Superior temporal gyrus (tissue), 1 donor: ENCODE measurements at regions not wholly inside any gene's neighbourhood (a gene's known extent, or its start where the extent isn't known, plus 50 kb on each side); places are given as distances from the start of the nearest gene placed in this dataset.
"Not testable (repeated sequence)": the region's sequence is repeated elsewhere in the genome, so short reads cannot be mapped to it uniquely, and the experiment has no call there.

Experiments used
- DNase-seq: peaks from one replicate; pipeline ENCODE4 v3.0.0-alpha.2; 2016; ENCODE audit errors: extremely low spot score

DNA sequence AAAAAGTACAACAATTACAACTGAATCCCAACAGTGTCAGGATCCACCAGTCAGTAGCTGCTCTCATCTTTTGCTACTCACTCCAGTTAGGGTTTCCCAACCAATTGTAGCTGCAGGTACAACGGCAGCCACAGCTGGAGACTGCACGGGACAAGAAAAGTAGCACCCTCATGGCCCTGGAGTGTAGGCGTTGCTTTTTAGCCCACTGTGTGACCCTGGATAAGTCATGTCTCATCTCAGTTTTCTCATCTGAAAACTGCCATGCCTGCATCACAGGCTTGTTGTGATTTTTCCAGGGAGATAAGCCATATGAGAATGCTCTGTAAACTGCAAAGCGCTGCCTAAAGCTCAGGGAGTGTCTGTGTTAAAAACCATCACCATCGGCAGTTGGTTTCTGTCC lies 535.6 kb upstream of the IL12A start:
- no peak for DNase-seq

DNA sequence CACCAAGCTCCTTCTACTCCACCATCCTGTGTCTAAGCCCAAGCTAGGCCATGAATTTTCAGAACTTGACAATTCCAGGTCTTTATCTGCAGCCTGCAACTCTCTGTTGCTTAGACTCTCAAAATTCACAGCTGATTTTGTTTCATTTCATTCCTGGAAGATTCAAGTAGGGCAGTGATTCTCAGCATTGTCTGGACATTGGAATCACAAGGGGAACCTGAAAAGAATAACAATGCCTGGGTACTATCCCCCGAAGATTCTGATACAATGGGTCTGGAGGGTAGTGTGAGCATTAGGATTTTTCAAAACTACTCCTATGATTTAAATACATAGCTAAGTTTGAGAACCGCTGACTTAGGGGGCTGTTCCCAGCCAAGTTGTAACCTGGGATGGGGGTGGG lies 534.7 kb upstream of the IL12A start:
- no peak for DNase-seq

DNA sequence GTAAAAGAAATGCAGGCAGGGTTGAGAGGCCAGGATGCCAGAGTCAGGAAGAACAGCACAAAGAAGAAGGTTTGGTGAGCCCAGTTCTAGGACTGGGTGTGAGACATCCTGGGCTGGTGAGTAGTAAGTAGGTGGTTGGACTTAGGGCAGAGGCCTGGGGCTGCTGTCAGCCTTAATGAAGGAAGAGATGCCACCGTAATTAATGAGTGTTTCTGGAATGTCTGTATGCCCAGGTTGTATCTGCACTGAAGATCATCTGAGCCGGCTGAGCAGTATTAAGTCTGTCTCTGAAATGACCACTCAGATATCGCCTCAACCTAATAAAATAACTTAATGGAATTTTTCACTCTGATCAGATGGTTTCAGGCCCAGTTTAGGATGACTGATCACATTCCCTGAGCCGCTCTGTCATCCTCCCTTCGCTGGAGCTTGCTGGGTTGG lies 532.9 kb upstream of the IL12A start:
- no peak for DNase-seq

DNA sequence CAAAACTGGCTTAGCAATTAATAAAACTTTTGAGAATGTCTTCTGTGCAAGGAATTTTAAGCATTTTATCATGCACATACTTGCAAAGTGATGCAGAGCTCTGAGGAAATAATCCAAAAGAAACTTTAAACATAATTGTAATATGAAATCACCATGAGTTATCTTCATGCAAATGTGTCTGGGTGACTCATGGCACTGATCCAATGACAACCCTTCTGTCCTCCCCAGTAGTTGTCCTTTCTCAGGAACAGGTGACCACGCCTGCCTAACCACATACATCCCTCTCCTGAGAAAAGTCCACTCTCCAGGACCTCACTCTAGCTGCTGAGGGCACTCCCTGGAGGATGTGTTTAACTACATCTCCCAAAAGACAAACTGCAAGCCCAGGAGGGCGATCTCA lies 530.6 kb upstream of the IL12A start:
- no peak for DNase-seq

DNA sequence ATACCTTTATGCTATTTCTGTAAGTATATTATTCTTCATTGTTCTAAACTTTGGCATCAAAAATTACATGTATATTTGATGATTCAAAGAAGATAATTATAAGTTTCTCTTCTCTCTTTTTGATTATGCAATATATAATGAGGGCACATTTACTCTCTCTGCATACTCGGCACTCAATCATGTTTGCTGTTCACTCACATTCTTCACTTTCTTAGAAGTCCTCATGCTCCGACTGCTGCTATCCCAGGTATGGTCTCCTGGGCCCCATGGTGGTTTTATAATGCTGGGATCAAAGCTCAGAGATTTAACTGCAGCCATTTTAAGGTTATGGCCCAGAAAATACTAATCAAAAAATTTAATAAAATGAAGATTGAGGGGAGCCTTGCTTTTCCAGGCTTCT lies 529.7 kb upstream of the IL12A start:
- no peak for DNase-seq

DNA sequence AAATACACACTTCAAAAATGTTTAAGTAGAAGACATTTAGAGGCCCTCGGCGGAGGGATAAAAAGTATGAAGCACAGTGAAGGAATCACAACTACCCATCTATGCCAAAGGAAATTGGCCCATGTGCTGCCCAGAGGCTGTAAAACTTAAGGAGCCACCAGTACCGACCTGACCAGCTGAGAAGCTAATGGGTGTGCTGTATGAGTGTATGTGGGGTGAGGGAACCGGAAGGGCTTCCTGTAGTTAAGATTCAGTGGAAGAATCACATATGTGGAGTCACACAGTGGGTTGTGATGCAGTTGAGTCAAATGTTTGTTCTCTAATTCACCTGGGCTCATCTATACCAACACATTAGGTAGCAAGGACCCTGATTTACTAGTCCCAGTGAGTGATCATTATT lies 516.0 kb upstream of the IL12A start:
- DNase-seq: no peak

DNA sequence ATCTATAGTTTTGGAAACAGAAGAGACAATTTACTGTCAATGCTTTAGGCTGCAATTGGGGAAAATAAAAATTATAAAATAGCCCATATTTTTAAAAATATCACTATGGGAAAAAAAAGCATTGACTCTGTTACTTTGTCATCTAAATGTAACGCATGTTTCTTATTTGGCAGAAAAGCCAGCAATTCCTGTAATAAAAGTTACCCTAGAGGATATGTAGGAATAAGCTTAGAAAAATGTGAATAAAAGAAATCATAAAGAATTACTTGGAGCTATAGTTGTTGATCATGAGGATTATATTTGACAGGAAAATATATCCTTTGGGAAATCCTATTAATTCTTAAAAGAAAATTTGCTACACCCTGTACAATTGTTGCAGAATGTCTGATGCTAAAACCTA lies 515.4 kb upstream of the IL12A start:
- DNase-seq: no peak

DNA sequence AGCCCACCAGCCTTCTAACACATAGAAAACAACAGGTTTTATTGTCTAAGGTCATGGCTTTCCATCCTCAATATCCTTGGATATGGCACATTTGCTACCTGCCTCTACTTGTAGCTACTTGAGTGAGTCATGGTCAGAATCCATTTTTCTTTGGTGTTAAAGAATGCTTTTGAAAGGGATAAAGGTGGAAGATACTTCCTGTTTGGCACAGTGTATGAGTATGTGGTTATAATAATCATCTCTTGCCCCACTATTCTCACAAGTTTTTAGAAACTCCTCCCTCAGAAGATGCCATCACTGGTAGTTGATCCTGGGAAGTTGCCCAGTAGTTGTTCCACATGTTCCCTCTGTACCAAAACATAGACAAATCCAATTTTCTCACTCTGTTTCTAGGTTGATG lies 508.6 kb upstream of the IL12A start:
- DNase-seq: no peak

DNA sequence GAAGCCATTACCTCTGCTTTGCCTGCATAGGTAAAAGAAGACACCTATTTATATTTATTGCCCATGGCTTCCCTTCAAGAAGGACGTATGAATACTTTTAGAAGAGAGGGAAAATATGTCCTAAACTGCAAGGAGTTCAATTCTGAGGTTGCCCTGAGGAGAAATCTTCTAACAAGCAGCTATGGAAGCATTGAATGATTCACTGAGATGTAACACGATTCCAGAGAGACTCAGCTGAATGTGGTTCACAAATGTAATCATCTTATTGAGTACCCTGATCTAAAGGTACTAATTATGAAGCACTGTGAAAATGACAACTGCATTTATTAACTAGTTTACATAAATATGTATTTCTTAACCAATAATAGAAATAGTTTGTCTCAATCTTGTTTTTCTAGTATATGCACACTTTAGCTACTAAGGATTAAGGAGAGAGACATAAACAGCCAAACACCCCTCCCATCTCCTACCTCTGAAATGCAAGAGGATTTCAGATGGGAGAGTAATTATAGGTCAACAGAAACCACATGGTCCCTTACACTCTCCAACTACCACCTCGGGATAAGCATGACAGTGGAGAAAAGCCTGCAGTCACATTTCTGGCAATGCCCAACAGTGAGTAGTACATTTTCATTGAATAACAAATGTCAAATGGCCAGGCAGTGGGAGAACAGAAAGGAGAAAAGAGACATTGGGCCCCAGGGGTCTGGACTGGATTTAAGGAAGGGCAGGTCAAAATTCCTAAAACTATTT lies 506.2 kb upstream of the IL12A start:
- no peak for DNase-seq

DNA sequence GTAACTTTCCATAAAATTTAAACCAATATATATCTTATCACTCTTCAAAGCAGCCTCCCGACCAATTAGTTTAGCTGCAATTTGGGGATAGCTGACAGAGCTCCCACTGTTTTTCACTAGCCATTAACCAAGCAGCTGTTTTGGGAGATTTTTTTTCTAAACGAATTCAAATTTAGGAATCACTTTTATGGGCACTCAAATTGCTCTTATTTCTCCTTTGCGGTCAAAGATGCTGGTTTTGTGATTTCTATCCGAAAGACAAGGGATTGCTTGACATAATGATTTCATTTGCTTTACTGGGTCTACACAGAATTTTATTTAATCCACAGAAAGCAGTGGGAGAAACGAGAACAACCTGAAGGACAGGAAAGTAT lies 505.7 kb upstream of the IL12A start:
- no peak for DNase-seq

DNA sequence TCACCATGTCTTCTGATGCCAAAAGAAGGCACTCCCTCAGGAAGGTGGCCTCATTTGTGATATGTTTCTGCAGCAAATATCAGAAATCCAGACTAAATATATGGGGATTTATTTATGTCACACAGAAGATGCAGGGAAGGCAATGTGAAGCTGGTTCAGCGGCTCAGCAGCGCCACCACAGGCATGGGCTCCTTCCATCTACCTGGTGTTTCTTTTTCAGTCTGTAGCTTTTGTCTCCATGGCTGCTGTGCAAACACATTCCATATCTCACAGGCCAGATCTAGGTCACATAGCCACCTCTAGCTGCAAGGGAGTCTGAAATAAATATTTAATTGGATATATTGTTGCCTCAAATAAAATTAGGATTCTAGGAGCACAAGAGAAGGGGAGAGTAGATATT lies 502.1 kb upstream of the IL12A start:
- no peak for DNase-seq

DNA sequence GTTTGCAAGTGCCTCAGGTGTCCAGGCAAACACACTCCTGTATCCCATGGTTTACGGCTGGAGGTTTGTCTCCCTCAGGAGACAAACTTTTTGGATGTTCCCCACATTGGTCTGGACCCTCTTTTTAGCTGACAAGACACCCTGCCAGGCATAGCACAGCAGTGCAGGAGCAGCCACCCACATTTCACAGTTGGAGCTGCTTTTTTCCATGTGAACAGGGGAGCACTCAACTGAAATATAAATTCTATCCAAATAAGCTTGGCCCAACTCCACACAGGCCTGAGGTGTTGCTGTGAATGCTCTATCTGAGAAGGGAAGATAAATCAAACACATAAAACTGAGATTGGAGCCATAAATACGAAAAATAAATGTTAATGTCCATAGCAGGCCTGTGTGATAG lies 501.3 kb upstream of the IL12A start:
- DNase-seq: no peak

DNA sequence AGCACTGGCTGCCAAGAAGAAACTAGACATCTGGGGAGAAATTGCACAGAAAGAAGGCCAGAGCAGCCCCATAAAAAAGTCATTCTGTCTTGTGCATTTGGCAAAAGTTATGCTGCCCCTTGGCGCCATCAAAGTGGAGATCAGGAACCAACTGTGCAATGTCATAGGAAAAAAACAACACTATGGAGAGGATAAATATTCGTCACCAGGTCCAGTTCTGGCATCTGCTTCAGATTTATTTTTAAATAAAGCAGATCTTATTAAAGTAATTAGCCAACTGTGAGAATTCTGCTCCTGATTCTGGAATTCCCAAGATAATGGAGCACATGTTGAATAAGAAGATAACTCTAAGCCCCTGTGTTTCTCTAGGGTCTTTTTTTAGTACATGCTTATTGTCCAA lies 500.0 kb upstream of the IL12A start:
- DNase-seq: no peak

DNA sequence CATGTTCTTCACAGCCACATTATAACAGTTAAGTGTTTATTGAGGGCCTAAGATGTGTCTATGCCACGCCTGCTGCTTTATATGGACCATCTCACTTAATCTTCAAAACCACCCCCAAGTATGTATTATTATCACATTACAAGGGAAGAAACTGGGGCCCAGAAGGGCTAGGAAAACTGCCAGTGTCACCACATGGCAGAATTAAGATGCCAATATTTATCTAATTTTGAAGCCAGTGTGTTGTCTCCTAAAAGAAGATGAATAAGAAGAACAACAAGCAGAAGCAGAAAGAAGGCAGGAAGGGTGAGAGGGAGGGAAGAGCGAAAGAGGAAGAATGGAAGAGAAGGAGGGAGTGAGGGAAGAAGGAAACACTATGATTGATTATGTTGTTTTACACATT lies 491.3 kb upstream of the IL12A start:
- no peak for DNase-seq

DNA sequence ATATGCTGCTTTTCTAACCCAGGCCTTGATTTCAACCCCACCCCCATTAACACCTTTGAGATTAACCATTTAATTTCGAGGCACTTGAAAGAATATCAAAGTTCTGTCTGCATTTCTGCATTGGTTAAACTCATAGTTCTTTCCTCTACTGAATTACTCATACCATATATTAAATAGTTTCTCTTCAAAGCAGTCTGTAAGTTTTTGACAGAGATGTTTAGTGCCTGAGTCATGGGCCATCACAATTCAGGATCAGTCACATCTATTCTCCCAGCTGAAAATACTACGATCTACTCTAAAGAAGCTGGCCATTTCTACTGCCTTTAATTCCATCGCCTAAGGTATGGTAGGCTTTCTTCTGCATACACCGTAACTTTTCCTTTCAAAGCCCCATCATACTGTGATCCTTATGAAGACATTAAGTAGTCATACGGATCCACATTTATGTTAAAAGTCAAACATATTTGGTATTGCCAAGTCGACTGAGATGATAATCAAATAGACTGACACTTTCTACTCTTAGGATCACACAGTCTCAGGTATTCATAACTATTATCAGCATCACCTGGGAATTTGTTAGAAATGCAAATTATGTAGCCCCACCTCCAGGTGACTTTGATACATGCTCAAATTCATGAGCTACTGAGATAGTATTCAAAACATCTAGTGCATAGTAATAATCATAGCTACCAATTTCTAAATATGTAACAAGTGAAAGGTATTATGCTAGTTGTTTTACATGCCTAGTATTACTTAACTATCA lies 489.4 kb upstream of the IL12A start:
- DNase-seq: no peak

DNA sequence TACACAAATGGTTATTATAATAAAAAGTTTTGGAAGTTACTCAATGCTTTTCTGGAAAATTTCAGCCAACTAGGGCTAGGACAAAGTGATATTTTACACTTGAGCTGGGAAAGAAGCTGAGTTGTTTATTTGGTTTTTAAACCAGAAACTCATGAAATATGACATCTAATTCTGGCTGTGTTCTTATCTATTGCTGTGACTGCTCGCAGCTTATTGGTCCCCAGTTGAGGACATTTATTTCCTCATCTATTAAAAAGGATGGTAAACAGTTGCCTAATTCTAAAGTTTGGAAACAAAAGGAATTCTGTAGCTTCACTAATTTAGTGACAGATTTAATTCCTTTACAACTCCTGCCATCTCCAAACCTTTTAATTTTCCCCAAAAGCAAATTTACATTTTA lies 487.6 kb upstream of the IL12A start:
- no peak for DNase-seq

DNA sequence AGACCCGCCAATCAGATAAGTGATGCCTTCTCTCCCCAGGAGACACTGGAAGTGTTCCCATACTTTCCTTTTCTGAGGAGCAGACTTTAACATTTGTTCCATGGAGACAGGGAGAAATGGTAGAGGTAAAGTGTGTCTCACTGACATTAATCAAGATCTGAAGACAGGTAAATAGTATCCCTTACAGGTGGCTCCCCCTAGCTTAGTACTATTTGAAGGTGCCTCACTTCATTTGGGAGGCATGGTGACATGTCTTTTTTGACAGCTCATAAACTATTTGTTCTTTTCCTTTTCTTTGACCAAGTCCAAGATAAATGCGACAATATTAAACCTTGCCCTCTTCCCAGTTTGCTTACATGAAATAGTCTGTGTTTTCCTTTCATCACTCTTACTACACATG lies 485.6 kb upstream of the IL12A start:
- no peak for DNase-seq

DNA sequence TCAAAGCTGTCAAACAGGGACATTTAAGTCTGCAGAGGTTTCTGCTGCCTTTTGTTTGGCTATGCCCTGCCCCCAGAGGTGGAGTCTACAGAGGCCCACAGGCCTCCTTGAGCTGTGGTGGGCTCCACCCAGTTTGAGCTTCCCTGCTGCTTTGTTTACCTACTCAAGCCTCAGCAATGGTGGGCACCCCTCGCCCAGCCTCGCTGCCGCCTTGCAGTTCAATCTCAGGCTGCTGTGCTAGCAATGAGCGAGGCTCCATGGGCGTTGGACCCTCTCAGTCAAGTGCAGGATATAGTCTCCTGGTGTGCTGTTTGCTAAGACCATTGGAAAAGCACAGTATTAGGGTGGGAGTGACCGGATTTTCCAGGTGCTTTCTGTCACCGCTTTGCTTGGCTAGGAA lies 477.6 kb upstream of the IL12A start:
- DNase-seq: not testable (repeated sequence)

DNA sequence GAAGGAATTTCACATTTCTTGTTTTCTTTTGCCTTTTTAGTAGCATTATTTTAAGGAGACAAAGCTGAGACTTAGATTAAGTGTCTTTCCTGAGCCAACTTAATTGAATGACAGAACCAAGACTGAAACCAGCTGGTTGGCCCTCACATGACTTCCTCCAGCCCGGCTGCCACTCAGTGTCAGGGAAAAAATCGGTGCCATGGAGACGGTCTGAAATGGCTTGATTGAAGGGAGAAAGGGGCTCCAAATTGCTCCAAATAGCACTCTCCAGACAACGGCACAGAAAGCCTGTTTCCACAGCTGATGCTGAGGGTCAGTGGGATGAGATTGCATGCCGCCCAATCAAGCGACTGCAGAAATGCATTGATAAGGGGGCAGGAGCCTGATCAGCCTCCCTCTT lies 475.2 kb upstream of the IL12A start:
- DNase-seq: no peak

DNA sequence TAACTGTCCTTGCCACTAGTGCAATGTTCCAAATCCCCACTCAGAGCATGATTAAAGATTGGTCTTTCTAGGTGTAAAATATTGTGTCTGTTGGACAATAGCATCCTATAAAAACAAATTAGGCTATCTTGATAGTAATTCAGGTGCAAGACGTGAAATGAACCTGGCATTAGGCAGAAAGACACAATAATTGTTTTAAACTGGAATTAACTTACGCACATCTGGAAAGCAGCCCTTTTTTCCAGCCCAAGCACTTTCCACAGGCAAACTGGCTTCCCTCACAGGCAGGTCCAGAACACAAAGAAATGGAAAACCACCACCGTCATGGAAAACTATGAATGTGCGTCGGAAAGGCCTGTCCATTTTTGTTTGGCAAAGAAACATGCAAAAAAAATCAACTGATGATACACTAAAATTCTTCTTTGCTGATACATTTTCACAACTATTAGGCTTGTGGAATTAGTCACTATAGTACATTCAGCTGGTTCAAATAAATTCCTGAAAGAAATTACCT lies 474.7 kb upstream of the IL12A start:
- DNase-seq: no peak

DNA sequence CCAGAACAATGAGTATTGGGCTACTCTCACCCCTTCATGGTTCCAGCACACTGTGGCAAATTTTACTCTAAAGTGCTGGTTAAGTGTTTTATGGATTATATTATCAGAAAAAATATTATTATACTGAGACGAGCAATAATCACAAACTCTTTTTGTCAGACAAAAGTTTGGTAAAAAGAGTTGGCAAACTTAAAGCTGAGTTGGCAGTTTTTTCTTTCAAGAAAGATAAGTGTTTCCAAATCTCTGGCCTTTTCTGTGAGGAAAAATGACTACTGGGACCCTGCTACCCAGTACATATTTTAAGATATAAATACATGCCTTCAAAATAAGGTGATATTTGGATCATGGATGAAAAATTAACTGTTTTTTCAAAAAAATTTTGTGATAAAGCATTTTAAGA lies 471.5 kb upstream of the IL12A start:
- DNase-seq: no peak

DNA sequence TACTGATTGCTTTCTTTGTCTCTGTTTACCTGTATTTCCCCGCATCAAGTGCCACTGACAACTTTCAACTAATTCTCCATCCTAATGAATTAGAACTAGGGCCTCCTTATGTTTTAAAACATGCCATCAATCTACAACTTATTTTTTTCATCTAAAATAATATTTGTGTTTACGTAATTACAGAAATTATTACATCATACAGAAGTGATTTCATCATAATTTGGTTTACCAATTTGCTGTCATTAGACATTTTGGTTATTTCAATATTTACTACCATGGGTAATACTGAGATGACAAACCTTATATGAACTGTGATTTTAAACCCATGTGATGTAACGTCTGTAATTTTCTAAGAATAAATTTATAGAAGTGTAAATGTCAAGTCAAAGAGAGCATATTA lies 468.0 kb upstream of the IL12A start:
- no peak for DNase-seq

DNA sequence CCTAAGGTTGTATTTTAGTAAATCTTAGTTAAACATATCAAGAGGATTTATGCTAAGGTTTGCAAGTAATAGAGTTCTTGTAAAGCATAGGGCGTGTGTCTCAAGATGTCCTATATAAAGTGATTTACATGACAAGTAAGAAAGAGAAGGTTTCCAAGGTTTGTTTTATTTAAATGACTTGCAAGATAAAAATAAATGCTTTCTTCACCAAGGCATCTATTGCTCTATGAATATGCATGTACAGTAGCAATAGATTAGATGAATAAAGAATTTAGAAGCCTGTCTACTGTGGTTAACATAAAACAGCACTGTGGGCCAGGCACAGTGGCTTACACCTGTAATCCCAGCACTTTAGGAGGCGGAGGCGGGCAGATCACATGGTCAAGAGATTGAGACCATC lies 466.4 kb upstream of the IL12A start:
- DNase-seq: no peak
